ENCODE measurements at regions not wholly inside any gene's neighbourhood (a gene's known extent, or its start where the extent isn't known, plus 50 kb on each side); places are given as distances from the start of the nearest gene placed in this dataset.
"Not testable (repeated sequence)": the region's sequence is repeated elsewhere in the genome, so short reads cannot be mapped to it uniquely, and the experiment has no call there.

- TF ChIP-seq, protein P1, sequence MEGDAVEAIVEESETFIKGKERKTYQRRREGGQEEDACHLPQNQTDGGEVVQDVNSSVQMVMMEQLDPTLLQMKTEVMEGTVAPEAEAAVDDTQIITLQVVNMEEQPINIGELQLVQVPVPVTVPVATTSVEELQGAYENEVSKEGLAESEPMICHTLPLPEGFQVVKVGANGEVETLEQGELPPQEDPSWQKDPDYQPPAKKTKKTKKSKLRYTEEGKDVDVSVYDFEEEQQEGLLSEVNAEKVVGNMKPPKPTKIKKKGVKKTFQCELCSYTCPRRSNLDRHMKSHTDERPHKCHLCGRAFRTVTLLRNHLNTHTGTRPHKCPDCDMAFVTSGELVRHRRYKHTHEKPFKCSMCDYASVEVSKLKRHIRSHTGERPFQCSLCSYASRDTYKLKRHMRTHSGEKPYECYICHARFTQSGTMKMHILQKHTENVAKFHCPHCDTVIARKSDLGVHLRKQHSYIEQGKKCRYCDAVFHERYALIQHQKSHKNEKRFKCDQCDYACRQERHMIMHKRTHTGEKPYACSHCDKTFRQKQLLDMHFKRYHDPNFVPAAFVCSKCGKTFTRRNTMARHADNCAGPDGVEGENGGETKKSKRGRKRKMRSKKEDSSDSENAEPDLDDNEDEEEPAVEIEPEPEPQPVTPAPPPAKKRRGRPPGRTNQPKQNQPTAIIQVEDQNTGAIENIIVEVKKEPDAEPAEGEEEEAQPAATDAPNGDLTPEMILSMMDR (IDR thresholded peaks at IDR 0.05; ENCODE audit: extremely low read depth, missing control alignments), result no peak
- no peak for DNase-seq (ENCODE audit: low spot score)
Observed at GRCh38 chr12:102344691-102345090, 135.7 kb downstream of the IGF1 start.

DNA sequence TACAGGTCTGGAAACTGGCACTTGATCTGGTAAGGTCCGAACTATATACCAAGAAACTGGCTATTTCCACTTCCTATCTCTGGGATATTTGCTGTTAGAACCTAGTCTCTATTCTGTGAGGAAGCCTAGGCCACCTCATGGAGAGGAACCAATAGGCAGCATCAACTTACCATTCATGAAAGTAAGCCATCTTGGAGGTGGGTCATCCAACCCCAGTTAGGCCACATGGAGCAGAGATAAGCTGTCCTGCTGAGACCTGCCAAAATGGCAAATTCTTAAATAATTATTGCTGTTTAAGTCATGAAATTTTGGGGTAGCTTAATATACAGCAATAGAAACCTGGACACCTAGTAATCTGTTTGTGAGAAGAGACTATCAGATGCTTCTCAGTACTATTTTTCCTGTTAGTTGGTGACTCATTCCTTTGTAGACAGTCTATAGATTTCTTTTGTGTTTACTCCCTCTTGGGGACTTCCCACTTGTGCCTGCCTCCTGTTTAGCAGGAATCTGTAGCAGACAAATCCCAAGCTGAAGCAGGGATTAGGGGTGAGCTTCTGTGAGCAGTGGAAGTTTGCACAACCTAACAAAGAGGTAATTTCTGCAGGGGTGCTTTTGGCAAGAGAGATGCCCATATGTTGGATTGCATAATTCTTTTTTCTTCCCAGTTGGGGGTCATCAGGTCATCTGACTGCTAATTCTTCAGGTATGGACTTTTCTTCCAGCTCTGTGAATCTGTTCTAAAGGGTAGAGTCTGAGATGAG, 136.8 kb downstream of the IGF1 start:
- TF ChIP-seq, protein P1 (IDR thresholded peaks at IDR 0.05; ENCODE audit: extremely low read depth, missing control alignments), result no peak
- no peak for DNase-seq (ENCODE audit: low spot score)

- TF ChIP-seq, protein P1 (IDR thresholded peaks at IDR 0.05; ENCODE audit: extremely low read depth, missing control alignments), result no peak
Observed at GRCh38 chr12:102342281-102343006, 137.9 kb downstream of the IGF1 start.

DNA sequence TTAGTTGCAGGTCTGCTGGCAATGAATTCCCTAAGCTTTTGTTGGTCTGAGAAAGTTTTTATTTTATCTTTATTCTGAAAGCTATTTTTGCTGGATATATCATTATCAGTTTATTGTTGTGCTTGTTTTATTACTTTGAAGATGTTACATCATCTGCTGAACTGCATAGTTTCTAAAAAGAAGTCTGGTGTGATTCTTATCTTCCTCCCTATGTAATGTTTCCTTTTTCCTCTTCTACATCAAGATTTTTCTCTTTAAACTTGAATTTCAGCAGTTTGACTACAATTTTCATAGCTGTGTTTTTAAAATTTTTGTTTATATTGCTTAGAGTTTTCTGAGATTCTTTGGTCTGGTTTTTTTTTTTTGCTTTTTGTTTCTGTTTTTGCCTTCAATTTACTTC, 137.1 kb upstream of the PMCH start:
- TF ChIP-seq, protein P1 (IDR thresholded peaks at IDR 0.05; ENCODE audit: extremely low read depth, missing control alignments), result no peak

More at GRCh38 chr12:102342281-102343006, 137.9 kb downstream of the IGF1 start:
- DNase-seq (ENCODE audit: low spot score), result no peak

GRCh38 chr12:102331419-102331818, 133.8 kb upstream of the PMCH start:
- TF ChIP-seq, protein P1 (IDR thresholded peaks at IDR 0.05; ENCODE audit: extremely low read depth, missing control alignments), result no peak
- no peak for DNase-seq (ENCODE audit: low spot score)

More for the DNA sequence above, 137.1 kb upstream of the PMCH start:
- no peak for DNase-seq (ENCODE audit: low spot score)

DNA sequence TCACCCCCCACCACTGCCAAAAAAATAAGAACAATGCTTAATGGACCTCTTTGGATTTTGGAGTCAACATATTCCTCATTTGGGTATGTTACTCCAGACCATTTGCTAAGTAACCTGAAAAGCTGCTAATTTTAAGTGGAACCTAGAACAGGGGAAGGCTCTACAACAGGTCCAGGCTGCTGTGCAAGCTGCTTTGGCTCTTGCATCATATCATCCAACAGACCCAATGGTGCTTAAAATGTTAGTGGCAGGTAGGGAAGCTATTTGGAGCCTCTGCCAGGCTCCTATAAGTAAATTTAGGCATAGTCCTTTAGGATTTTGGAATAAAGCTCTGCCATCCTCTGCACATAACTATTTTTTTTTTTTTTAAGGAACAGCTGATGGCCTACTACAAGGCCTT, 132.2 kb upstream of the PMCH start:
- no peak for DNase-seq (ENCODE audit: low spot score)
- TF ChIP-seq, protein P1 (IDR thresholded peaks at IDR 0.05; ENCODE audit: extremely low read depth, missing control alignments), result no peak

DNA sequence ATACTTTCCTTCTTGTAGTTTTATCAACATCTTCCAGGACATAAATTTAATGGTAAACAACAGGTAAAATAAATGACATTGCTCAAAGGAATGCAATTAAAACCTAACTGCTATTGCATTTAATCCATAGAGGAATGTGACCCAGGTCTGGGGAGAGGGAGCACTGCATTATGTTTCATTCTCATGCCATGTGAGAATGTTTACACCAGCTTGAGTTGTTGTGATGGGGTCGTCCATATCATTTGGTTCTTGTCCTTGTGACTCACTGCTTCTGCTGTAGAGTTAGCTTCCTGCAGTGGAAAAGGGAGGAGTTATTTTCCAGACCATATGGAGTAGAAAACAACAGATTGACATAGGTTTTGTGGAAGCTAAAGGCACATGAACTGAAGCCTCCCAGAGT, 129.3 kb upstream of the PMCH start:
- TF ChIP-seq, protein P1 (IDR thresholded peaks at IDR 0.05; ENCODE audit: extremely low read depth, missing control alignments), result no peak
- DNase-seq (ENCODE audit: low spot score), result no peak

- not testable (repeated sequence) for DNase-seq (ENCODE audit: low spot score)
Observed at GRCh38 chr12:102325108-102325507, 127.5 kb upstream of the PMCH start.

All from GM20000 (cell line).